Mesendoderm (in vitro differentiated cells): ENCODE measurements at regions not wholly inside any gene's neighbourhood (a gene's known extent, or its start where the extent isn't known, plus 50 kb on each side); places are given as distances from the start of the nearest gene placed in this dataset.

Experiments used
- DNase-seq: peaks from one replicate; pipeline ENCODE4 v3.0.0; 2013
- H2AK5ac ChIP-seq: 2 replicates; pipeline ENCODE4 v1.6.1; 2013; ENCODE audit warnings: low read length, inconsistent platforms
- H2BK120ac ChIP-seq: 2 replicates; pipeline ENCODE4 v1.6.1; 2013; ENCODE audit warnings: low read depth, mild to moderate bottlenecking, low read length, moderate library complexity, mixed read lengths
- H2BK15ac ChIP-seq: replicated peaks from 2 replicates; pipeline ENCODE4 v1.6.1; 2013; ENCODE audit warnings: low read depth, mild to moderate bottlenecking, moderate library complexity
- H2BK5ac ChIP-seq: 2 replicates; pipeline ENCODE4 v1.6.1; 2013; ENCODE audit warnings: low read length, inconsistent platforms
- H3K18ac ChIP-seq: 2 replicates; pipeline ENCODE4 v1.6.1; 2013; ENCODE audit warnings: mild to moderate bottlenecking, low read length, mixed read lengths
- H3K23ac ChIP-seq: one replicate; pipeline ENCODE4 v1.6.1; 2013; ENCODE audit warnings: low read length
- H3K27ac ChIP-seq: 2 replicates; pipeline ENCODE4 v1.5.1; 2013; ENCODE audit warnings: low read depth, mild to moderate bottlenecking, inconsistent platforms, low read length, moderate library complexity
- H3K27me3 ChIP-seq: 2 replicates; pipeline ENCODE4 v1.6.1; 2013; ENCODE audit warnings: low read length, control low read depth, mild to moderate bottlenecking, inconsistent platforms; ENCODE audit not compliant: insufficient read depth, poor library complexity
- H3K36me3 ChIP-seq: 2 replicates; pipeline ENCODE4 v1.6.1; 2013; ENCODE audit warnings: low read length, inconsistent platforms; ENCODE audit not compliant: control insufficient read depth, insufficient read depth
- H3K4ac ChIP-seq: one replicate; pipeline ENCODE4 v1.6.1; 2013; ENCODE audit warnings: low read depth, mild to moderate bottlenecking, low read length, moderate library complexity
- H3K4me1 ChIP-seq: 2 replicates; pipeline ENCODE4 v1.6.1; 2013; ENCODE audit warnings: low read depth, low read length, inconsistent platforms; ENCODE audit not compliant: control insufficient read depth
- H3K4me2 ChIP-seq: 2 replicates; pipeline ENCODE4 v1.6.1; 2013; ENCODE audit warnings: low read length
- H3K4me3 ChIP-seq: 2 replicates; pipeline ENCODE4 v1.5.1; 2013; ENCODE audit warnings: mild to moderate bottlenecking, low read length
- H3K56ac ChIP-seq: one replicate; pipeline ENCODE4 v1.6.1; 2013; ENCODE audit warnings: low read length
- H3K79me1 ChIP-seq: 2 replicates; pipeline ENCODE4 v1.6.1; 2013; ENCODE audit warnings: low read length, inconsistent platforms
- H3K79me2 ChIP-seq: 2 replicates; pipeline ENCODE4 v1.6.1; 2013; ENCODE audit warnings: mild to moderate bottlenecking, low read length; ENCODE audit not compliant: control insufficient read depth, insufficient read depth
- H3K9ac ChIP-seq: 2 replicates; pipeline ENCODE4 v1.6.1; 2013; ENCODE audit warnings: low read length, inconsistent platforms
- H4K5ac ChIP-seq: one replicate; pipeline ENCODE4 v1.6.1; 2013; ENCODE audit warnings: low read length
- H4K8ac ChIP-seq: one replicate; pipeline ENCODE4 v1.6.1; 2013; ENCODE audit warnings: low read depth, mild to moderate bottlenecking, control low read depth, low read length, moderate library complexity
- WGBS: extraction: QIAGEN DNeasy Blood & Tissue Kit; methylation state at CpG from one replicate; pipeline ENCODE4 v1.1.7; 2013; ENCODE audit warnings: low lambda C conversion rate, missing lambda C conversion rate; ENCODE audit not compliant: insufficient coverage; ENCODE audit errors: extremely low coverage; 5-methylcytosine and 5-hydroxymethylcytosine counted together

DNA sequence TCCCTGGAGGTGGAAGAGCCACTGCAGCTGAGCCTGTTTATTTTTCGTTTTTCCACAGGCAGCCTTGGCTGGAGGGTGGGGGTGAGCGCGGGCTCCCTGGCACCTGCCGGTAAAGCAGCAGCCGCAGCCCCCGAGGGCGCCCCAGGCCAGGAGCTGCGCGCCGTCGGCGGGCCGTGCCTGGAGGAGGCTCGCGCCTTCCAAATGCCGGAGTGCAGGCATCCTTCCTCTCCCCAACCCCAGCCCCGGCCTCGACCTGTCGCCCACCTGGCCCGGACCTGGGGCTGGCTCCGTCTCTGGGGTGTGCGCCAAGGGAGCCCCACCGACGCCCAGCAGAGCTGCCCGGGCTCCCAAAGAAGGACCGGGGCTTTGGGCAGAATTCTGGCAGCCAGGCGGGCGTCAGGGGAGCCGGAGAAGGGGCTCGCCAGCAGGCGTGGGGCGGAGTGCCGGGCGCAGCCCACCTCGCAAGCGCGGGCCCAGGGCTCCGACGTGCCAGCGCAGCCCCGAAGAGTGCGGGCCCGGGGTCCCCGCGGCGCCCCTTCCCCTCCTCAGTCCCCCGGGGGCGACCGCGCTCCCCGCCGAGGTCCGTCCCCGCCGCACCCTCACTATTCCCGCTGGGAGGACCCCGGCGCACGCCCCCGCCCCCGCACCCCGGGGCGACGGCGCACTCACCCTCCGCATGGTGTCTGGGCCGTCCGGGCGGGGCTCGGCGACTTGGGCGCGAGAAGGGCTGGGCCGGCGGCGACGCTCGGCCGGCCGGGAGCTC lies 130.3 kb downstream of the NDUFA12 start:
- Histone ChIP-seq H3K4ac (no peak overlapping the region), H3K79me2 (no peaks in the 10 kb centered on the region), H3K18ac (no peak overlapping the region), H3K27me3 (peaks cover 34% of the 10 kb centered on the region), H4K8ac (no peak overlapping the region), H3K9ac (no peak overlapping the region), H3K23ac (no peak overlapping the region), H3K4me1 (no peaks in the 10 kb centered on the region), H4K5ac (no peak overlapping the region), H2AK5ac (no peak overlapping the region), H3K27ac (no peak overlapping the region), H3K56ac (no peak overlapping the region), H2BK120ac (no peak overlapping the region), H3K36me3 (no peaks in the 10 kb centered on the region), H3K4me2 (peak overlapping the region; percentile 5), H3K4me3 (no peak overlapping the region), H2BK15ac (no peak overlapping the region), H2BK5ac (no peak overlapping the region), H3K79me1 (no peaks in the 10 kb centered on the region)
- WGBS: no CpG with 5 or more reads among the region's 80 CpGs
- peak; percentile 21 for DNase-seq

DNA sequence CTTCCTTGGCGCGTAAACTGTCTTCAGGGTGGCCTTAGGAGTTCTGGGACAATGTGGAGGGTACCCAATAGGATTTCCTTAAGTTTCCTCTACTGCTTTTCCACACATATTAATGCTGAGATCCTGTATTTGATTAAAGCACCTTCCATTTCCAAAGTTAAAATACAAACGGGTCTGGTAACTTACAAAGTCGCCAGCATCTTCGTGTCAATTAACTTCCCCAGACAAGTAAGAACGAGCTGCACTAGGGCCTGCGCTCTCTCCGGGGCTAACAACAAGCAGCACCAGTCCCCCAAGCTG lies 130.9 kb downstream of the NDUFA12 start:
- Histone ChIP-seq H3K4me3 (no peak overlapping the region), H3K56ac (no peak overlapping the region), H3K18ac (no peak overlapping the region), H3K23ac (no peak overlapping the region), H3K9ac (no peak overlapping the region), H3K79me2 (no peaks in the 10 kb centered on the region), H3K4me1 (no peaks in the 10 kb centered on the region), H4K8ac (no peak overlapping the region), H2BK15ac (no peak overlapping the region), H3K27ac (no peak overlapping the region), H2BK5ac (no peak overlapping the region), H3K4ac (no peak overlapping the region), H3K27me3 (peaks cover 34% of the 10 kb centered on the region), H2BK120ac (no peak overlapping the region), H3K36me3 (no peaks in the 10 kb centered on the region), H2AK5ac (no peak overlapping the region), H3K79me1 (no peaks in the 10 kb centered on the region), H4K5ac (no peak overlapping the region), H3K4me2 (no peak overlapping the region)
- DNase-seq: peak; percentile 24
- WGBS: no CpG with 5 or more reads among the region's 8 CpGs

DNA sequence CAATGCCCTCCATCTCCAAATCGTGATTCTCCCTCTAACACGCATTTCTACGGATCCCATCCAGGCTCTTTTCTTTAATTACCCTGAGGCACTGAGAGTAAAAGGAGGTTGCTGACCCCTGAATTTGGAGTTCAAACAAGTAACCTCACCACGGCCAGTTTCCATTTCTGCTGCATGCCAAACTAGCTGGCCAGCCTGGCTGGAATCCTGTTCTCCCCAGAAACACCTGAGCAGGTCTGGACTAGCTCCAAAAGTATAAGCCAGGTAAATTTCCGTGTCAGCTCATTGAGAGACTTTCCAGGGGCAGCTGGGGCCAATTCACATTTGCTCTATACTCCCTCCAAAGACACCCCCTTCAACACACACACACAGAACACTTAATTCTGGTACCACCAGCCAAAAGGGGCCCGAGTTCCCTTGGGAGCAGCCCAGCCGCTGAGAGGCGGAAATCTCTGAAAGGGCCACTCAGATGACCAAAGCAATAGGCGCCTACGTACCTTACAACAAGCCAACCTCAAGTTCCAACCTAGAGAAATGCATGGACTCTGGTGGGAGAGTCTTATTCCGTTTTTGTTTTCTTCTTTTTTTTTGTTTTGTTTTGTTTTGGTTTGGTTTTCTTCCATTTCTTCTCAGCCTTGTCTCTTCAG lies 131.4 kb downstream of the NDUFA12 start:
- H3K27me3 ChIP-seq: peaks cover 34% of the 10 kb centered on the region
- no peak overlapping the region for H4K8ac ChIP-seq
- no peak overlapping the region for H3K23ac ChIP-seq
- no peaks in the 10 kb centered on the region for H3K4me1 ChIP-seq
- H3K4me3 ChIP-seq: no peak overlapping the region
- H2BK15ac ChIP-seq: no peak overlapping the region
- no peak overlapping the region for H3K56ac ChIP-seq
- H3K79me1 ChIP-seq: no peaks in the 10 kb centered on the region
- no CpG with 5 or more reads among the region's 11 CpGs for WGBS
- no peak for DNase-seq
- no peak overlapping the region for H2BK120ac ChIP-seq
- no peak overlapping the region for H3K27ac ChIP-seq
- no peak overlapping the region for H3K9ac ChIP-seq
- no peak overlapping the region for H3K4ac ChIP-seq
- no peaks in the 10 kb centered on the region for H3K36me3 ChIP-seq
- H3K18ac ChIP-seq: no peak overlapping the region
- no peak overlapping the region for H4K5ac ChIP-seq
- H2AK5ac ChIP-seq: no peak overlapping the region
- no peak overlapping the region for H3K4me2 ChIP-seq
- no peak overlapping the region for H2BK5ac ChIP-seq
- H3K79me2 ChIP-seq: no peaks in the 10 kb centered on the region

DNA sequence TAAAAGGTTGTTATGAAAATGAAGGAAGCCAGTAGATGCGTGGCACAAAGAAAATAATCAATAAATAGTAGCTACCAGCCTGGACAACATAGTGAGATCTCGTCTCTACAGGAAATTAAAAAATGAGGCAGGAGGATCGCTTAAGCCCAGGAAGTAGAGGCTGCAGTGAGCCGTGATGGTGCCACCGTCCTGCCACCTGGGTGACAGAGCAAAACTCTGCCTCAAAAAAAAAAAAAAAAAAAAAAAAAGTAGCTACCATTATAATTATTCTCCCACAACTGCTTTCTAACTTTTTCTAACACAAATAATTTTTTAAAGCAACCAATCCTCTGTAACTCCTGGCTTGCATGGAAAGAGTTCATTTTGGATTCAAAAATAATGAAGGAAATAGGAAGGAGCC lies 133.0 kb downstream of the NDUFA12 start:
- H4K5ac ChIP-seq: no peak overlapping the region
- H2BK120ac ChIP-seq: no peak overlapping the region
- H2BK5ac ChIP-seq: no peak overlapping the region
- no peak overlapping the region for H4K8ac ChIP-seq
- peaks cover 34% of the 10 kb centered on the region for H3K27me3 ChIP-seq
- H3K56ac ChIP-seq: no peak overlapping the region
- no peak overlapping the region for H3K27ac ChIP-seq
- H3K4me2 ChIP-seq: no peak overlapping the region
- no peak overlapping the region for H2BK15ac ChIP-seq
- H3K4me1 ChIP-seq: no peaks in the 10 kb centered on the region
- H2AK5ac ChIP-seq: no peak overlapping the region
- no peaks in the 10 kb centered on the region for H3K79me1 ChIP-seq
- H3K79me2 ChIP-seq: no peaks in the 10 kb centered on the region
- no peak for DNase-seq
- no peak overlapping the region for H3K9ac ChIP-seq
- H3K23ac ChIP-seq: no peak overlapping the region
- H3K4me3 ChIP-seq: no peak overlapping the region
- WGBS: no CpG with 5 or more reads among the region's 5 CpGs
- no peak overlapping the region for H3K4ac ChIP-seq
- no peak overlapping the region for H3K18ac ChIP-seq
- H3K36me3 ChIP-seq: no peaks in the 10 kb centered on the region

DNA sequence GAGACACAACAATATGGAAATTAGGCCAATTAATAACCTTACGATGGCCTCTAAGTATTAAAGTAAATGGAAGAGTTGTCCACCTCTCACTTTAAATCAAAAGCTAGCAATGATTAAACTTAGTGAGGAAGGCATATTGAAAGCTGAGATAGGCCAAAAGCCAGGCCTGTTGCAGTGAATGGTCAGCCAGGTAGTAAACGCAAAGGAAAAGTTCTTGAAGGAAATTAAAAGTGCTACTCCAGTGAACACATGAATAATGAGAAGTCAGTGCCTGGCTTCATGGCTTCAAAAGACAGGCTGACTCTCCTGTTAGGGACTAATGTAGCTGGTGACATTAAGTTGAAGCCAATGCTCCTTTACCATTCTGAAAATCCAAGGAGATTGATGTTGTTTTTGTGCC lies 135.3 kb downstream of the NDUFA12 start:
- Histone ChIP-seq H3K56ac (no peak overlapping the region), H4K5ac (no peak overlapping the region), H3K27me3 (peaks cover 14% of the 10 kb centered on the region), H3K36me3 (no peaks in the 10 kb centered on the region), H3K79me1 (no peaks in the 10 kb centered on the region), H3K9ac (no peak overlapping the region), H3K79me2 (no peaks in the 10 kb centered on the region), H2BK5ac (no peak overlapping the region), H2BK120ac (no peak overlapping the region), H3K18ac (no peak overlapping the region), H2AK5ac (no peak overlapping the region), H3K4me3 (no peak overlapping the region), H3K27ac (no peak overlapping the region), H4K8ac (no peak overlapping the region), H3K23ac (no peak overlapping the region), H3K4ac (no peak overlapping the region), H3K4me2 (no peak overlapping the region), H2BK15ac (no peak overlapping the region), H3K4me1 (no peaks in the 10 kb centered on the region)
- no CpG with 5 or more reads among the region's 2 CpGs for WGBS
- no peak for DNase-seq
